Panc1 (cell line): ENCODE measurements at regions not wholly inside any gene's neighbourhood (a gene's known extent, or its start where the extent isn't known, plus 50 kb on each side); places are given as distances from the start of the nearest gene placed in this dataset.

Experiments used
- ATAC-seq: fragments of 200-7000 bp; cut with Tn5 transposase; 2 replicates; pipeline ENCODE4 v1.9.1; 2020; ENCODE audit warnings: mild to moderate bottlenecking, moderate library complexity
- BruUV-seq: library from RNA; stranded (reverse); fragments of 400-500 nt; replicated peaks from 2 replicates; lab custom pipeline; 2021; lab: Mats Ljungman, UMichigan
- CTCF ChIA-PET: fragments of 300-600 bp; sonication (Branson Sonifier 250); formaldehyde crosslinking; loops from one replicate; lab custom pipeline; 2022; ENCODE audit warnings: antibody characterized with exemption; lab: Charles Lee
- POLR2A ChIA-PET: fragments of 300-600 bp; sonication (Branson Sonifier 250); formaldehyde crosslinking; loops from one replicate; lab custom pipeline; 2022; ENCODE audit warnings: antibody characterized with exemption; lab: Charles Lee
- DNase-seq: peaks from one replicate; pipeline ENCODE4 v3.0.0-alpha.2; 2010; ENCODE audit warnings: low read depth, low spot score
- H3K27ac ChIP-seq: 2 replicates; pipeline ENCODE4 v1.5.1; 2011; ENCODE audit warnings: mild to moderate bottlenecking, low read length, inconsistent platforms
- H3K27me3 ChIP-seq: fragments of 200-500 bp; sonication (Bioruptor generic); 2 replicates; pipeline ENCODE4 v1.6.0; 2014; ENCODE audit warnings: low read length, inconsistent platforms; ENCODE audit not compliant: control insufficient read depth, insufficient read depth
- H3K36me3 ChIP-seq: fragments of 200-500 bp; sonication (Bioruptor generic); 2 replicates; pipeline ENCODE4 v1.5.1; 2014; ENCODE audit warnings: inconsistent platforms, mild to moderate bottlenecking, low read length, moderate library complexity; ENCODE audit not compliant: control insufficient read depth, insufficient read depth
- H3K4me1 ChIP-seq: 2 replicates; pipeline ENCODE4 v1.5.1; 2011; ENCODE audit warnings: inconsistent platforms, mild to moderate bottlenecking, low read length, moderate library complexity; ENCODE audit not compliant: control insufficient read depth, insufficient read depth
- H3K4me3 ChIP-seq, 2 experiments: 2 replicates each; pipeline ENCODE4 v1.5.1; 2011 to 2012; ENCODE audit warnings: low read depth in 2 of 2, low read length in 2 of 2, mild to moderate bottlenecking in 2 of 2, inconsistent platforms in 1 of 2, moderate library complexity in 1 of 2
- H3K9me3 ChIP-seq: fragments of 200-500 bp; sonication (Bioruptor generic); 2 replicates; pipeline ENCODE4 v1.5.1; 2014; ENCODE audit warnings: low read depth, mild to moderate bottlenecking, inconsistent platforms, low read length, moderate library complexity; ENCODE audit not compliant: control insufficient read depth, insufficient read depth
- POLR2AphosphoS5 ChIP-seq: IDR thresholded peaks from 2 replicates; pipeline ENCODE4 v1.6.1; 2012; ENCODE audit warnings: mild to moderate bottlenecking, low read depth, low read length, moderate library complexity
- SIN3A ChIP-seq: IDR thresholded peaks from 2 replicates; pipeline ENCODE4 v1.6.1; 2012; ENCODE audit warnings: low read depth, mild to moderate bottlenecking, low read length, moderate library complexity, borderline replicate concordance; ENCODE audit not compliant: insufficient read depth
- TCF7L2 ChIP-seq: IDR thresholded peaks from 2 replicates; pipeline ENCODE4 v1.6.1; 2011; ENCODE audit warnings: mild to moderate bottlenecking, low read depth, low read length, inconsistent platforms
- in situ Hi-C: cut with HindIII; loops from 2 replicates; pipeline ENCODE4 v1.10.0; 2016; ENCODE audit warnings: low sequenced_read_pairs, low pct_unique_long_range_greater_than_20kb
- intact Hi-C: fragments of 100-400 bp; cut with micrococcal nuclease; formaldehyde crosslinking; loops from one replicate; pipeline ENCODE4 v1.10.0; 2022; ENCODE audit not compliant: unreplicated experiment
- TF ChIP-seq, protein P1 (sequence below), 2 experiments: IDR thresholded peaks; 2 replicates each; pipeline ENCODE4 v1.6.1; 2011 to 2012; ENCODE audit warnings: low read depth in 2 of 2, control low read depth in 1 of 2, low read length in 1 of 2, mild to moderate bottlenecking in 1 of 2, moderate library complexity in 1 of 2; ENCODE audit not compliant: insufficient read depth in 1 of 2
- TF ChIP-seq, protein P2 (sequence below): fragments of 450-650 bp; IDR thresholded peaks from 2 replicates; pipeline ENCODE4 v1.5.1; 2017; ENCODE audit warnings: mild to moderate bottlenecking

DNA sequence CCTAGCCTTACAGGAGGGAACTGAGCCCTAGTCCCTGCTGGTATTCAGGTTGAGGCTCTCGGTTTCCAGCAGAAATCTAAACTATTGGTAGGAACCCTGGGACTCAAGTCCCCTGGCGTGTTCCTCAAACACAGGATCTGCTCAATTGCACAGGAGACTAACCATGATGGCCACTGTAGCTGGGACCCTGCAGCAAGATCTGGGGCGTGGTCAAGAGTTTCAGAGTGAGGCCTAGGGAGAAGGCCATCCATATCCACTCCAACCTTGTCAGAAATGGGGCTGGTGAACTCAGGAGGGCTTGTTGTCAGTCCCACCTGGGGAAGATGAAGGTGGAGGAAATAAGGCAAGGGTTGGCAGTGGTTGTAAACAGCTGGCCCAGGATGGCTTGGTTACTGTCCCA, 49.9 kb upstream of the PAX6 start:
- in situ Hi-C loops = no loop called here
- no peak overlapping the region for H3K4me3 ChIP-seq
- no peak overlapping the region for H3K27ac ChIP-seq
- ChIA-PET POLR2A (no interaction called here), CTCF (no interaction called here)
- no peaks in the 10 kb centered on the region for H3K9me3 ChIP-seq
- H3K27me3 ChIP-seq = no peaks in the 10 kb centered on the region
- intact Hi-C loops = no loop called here
- H3K36me3 ChIP-seq = no peaks in the 10 kb centered on the region
- TF ChIP-seq, protein P1, sequence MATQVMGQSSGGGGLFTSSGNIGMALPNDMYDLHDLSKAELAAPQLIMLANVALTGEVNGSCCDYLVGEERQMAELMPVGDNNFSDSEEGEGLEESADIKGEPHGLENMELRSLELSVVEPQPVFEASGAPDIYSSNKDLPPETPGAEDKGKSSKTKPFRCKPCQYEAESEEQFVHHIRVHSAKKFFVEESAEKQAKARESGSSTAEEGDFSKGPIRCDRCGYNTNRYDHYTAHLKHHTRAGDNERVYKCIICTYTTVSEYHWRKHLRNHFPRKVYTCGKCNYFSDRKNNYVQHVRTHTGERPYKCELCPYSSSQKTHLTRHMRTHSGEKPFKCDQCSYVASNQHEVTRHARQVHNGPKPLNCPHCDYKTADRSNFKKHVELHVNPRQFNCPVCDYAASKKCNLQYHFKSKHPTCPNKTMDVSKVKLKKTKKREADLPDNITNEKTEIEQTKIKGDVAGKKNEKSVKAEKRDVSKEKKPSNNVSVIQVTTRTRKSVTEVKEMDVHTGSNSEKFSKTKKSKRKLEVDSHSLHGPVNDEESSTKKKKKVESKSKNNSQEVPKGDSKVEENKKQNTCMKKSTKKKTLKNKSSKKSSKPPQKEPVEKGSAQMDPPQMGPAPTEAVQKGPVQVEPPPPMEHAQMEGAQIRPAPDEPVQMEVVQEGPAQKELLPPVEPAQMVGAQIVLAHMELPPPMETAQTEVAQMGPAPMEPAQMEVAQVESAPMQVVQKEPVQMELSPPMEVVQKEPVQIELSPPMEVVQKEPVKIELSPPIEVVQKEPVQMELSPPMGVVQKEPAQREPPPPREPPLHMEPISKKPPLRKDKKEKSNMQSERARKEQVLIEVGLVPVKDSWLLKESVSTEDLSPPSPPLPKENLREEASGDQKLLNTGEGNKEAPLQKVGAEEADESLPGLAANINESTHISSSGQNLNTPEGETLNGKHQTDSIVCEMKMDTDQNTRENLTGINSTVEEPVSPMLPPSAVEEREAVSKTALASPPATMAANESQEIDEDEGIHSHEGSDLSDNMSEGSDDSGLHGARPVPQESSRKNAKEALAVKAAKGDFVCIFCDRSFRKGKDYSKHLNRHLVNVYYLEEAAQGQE (IDR thresholded peaks at IDR 0.05; ENCODE audit: insufficient read depth in 1 of 2, low read depth in 2 of 2, low read length in 1 of 2) = no peak
- TF ChIP-seq, protein P2, sequence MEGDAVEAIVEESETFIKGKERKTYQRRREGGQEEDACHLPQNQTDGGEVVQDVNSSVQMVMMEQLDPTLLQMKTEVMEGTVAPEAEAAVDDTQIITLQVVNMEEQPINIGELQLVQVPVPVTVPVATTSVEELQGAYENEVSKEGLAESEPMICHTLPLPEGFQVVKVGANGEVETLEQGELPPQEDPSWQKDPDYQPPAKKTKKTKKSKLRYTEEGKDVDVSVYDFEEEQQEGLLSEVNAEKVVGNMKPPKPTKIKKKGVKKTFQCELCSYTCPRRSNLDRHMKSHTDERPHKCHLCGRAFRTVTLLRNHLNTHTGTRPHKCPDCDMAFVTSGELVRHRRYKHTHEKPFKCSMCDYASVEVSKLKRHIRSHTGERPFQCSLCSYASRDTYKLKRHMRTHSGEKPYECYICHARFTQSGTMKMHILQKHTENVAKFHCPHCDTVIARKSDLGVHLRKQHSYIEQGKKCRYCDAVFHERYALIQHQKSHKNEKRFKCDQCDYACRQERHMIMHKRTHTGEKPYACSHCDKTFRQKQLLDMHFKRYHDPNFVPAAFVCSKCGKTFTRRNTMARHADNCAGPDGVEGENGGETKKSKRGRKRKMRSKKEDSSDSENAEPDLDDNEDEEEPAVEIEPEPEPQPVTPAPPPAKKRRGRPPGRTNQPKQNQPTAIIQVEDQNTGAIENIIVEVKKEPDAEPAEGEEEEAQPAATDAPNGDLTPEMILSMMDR = no peak
- TF ChIP-seq TCF7L2 = no peak
- no peak for TF ChIP-seq SIN3A
- no peak for TF ChIP-seq POLR2AphosphoS5
- H3K4me1 ChIP-seq = no peaks in the 10 kb centered on the region
- ATAC-seq (no peak), DNase-seq (no peak)
- no TSS peak for BruUV-seq
